HL-60 (cell line): ENCODE measurements at regions not wholly inside any gene's neighbourhood (a gene's known extent, or its start where the extent isn't known, plus 50 kb on each side); places are given as distances from the start of the nearest gene placed in this dataset.

Experiments used
- DNase-seq, 2 experiments: peaks; one replicate each; pipeline ENCODE4 v3.0.0-alpha.2; 2010 to 2020; ENCODE audit warnings: low read depth in 1 of 2, low spot score in 1 of 2
- H3K27ac ChIP-seq: fragments of 250-450 bp; sonication (Bioruptor Pico); replicated peaks from 2 replicates; pipeline ENCODE4 v1.5.1; 2020; ENCODE audit warnings: mild to moderate bottlenecking, moderate library complexity
- H3K27me3 ChIP-seq: fragments of 250-450 bp; sonication (Bioruptor Pico); 2 replicates; pipeline ENCODE4 v1.5.1; 2021; ENCODE audit warnings: mild to moderate bottlenecking, moderate library complexity; ENCODE audit not compliant: insufficient read depth, poor library complexity, severe bottlenecking
- H3K4me3 ChIP-seq: replicated peaks from 2 replicates; pipeline ENCODE4 v1.5.1; 2011; ENCODE audit warnings: mild to moderate bottlenecking, control low read depth, low read length; ENCODE audit not compliant: insufficient read depth
- GABPA ChIP-seq: IDR thresholded peaks from 2 replicates; pipeline ENCODE4 v1.6.1; 2012; ENCODE audit warnings: low read depth
- POLR2AphosphoS5 ChIP-seq: IDR thresholded peaks from 2 replicates; pipeline ENCODE4 v1.6.1; 2012; ENCODE audit warnings: low read depth
- SPI1 ChIP-seq: IDR thresholded peaks from 2 replicates; pipeline ENCODE4 v1.6.1; 2012; ENCODE audit warnings: low read depth, mild to moderate bottlenecking, borderline replicate concordance
- TF ChIP-seq, protein P1 (sequence below): IDR thresholded peaks from 2 replicates; pipeline ENCODE4 v1.6.1; 2012; ENCODE audit warnings: low read depth; ENCODE audit not compliant: insufficient replicate concordance
- TF ChIP-seq, protein P2 (sequence below): IDR thresholded peaks from one replicate; pipeline ENCODE4 v1.5.1; 2011; ENCODE audit warnings: low read length, control low read depth, inconsistent platforms; ENCODE audit not compliant: insufficient read depth

GRCh38 chr14:56491299-56492285 is 88.0 kb upstream of the TMEM260 start:
- peak; percentile 9 to 27 for DNase-seq
- no peak overlapping the region for H3K4me3 ChIP-seq
- H3K27me3 ChIP-seq = peaks cover 2% of the 10 kb centered on the region
- no peak overlapping the region for H3K27ac ChIP-seq
- TF ChIP-seq, protein P1, sequence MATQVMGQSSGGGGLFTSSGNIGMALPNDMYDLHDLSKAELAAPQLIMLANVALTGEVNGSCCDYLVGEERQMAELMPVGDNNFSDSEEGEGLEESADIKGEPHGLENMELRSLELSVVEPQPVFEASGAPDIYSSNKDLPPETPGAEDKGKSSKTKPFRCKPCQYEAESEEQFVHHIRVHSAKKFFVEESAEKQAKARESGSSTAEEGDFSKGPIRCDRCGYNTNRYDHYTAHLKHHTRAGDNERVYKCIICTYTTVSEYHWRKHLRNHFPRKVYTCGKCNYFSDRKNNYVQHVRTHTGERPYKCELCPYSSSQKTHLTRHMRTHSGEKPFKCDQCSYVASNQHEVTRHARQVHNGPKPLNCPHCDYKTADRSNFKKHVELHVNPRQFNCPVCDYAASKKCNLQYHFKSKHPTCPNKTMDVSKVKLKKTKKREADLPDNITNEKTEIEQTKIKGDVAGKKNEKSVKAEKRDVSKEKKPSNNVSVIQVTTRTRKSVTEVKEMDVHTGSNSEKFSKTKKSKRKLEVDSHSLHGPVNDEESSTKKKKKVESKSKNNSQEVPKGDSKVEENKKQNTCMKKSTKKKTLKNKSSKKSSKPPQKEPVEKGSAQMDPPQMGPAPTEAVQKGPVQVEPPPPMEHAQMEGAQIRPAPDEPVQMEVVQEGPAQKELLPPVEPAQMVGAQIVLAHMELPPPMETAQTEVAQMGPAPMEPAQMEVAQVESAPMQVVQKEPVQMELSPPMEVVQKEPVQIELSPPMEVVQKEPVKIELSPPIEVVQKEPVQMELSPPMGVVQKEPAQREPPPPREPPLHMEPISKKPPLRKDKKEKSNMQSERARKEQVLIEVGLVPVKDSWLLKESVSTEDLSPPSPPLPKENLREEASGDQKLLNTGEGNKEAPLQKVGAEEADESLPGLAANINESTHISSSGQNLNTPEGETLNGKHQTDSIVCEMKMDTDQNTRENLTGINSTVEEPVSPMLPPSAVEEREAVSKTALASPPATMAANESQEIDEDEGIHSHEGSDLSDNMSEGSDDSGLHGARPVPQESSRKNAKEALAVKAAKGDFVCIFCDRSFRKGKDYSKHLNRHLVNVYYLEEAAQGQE = no peak
- no peak for TF ChIP-seq SPI1
- TF ChIP-seq, protein P2, sequence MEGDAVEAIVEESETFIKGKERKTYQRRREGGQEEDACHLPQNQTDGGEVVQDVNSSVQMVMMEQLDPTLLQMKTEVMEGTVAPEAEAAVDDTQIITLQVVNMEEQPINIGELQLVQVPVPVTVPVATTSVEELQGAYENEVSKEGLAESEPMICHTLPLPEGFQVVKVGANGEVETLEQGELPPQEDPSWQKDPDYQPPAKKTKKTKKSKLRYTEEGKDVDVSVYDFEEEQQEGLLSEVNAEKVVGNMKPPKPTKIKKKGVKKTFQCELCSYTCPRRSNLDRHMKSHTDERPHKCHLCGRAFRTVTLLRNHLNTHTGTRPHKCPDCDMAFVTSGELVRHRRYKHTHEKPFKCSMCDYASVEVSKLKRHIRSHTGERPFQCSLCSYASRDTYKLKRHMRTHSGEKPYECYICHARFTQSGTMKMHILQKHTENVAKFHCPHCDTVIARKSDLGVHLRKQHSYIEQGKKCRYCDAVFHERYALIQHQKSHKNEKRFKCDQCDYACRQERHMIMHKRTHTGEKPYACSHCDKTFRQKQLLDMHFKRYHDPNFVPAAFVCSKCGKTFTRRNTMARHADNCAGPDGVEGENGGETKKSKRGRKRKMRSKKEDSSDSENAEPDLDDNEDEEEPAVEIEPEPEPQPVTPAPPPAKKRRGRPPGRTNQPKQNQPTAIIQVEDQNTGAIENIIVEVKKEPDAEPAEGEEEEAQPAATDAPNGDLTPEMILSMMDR = peak; percentile 66
- TF ChIP-seq GABPA = no peak

DNA sequence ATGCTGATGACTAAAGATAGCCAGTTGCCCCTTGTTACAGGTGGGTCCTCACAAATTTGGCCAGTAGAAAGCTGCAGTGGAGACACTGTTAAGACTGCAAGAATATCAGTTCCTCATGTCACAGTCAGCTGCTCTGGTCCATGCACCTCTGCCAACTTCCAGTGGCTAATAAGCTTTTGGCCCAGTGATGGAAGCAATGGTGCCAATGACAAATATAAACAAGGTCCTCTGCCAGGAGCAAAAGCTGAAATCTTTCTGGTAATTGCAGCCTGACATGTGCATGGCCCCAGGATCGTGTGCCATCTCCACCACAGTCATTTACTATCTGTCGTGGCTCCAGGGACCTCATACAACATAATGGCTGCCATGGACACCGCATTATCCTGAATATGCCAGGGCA is 85.4 kb upstream of the TMEM260 start:
- no peaks in the 10 kb centered on the region for H3K27me3 ChIP-seq
- H3K4me3 ChIP-seq = no peak overlapping the region
- TF ChIP-seq POLR2AphosphoS5 (no peak), GABPA (no peak), SPI1 (no peak)
- TF ChIP-seq, protein P1 = no peak
- TF ChIP-seq, protein P2 = no peak
- no peak for DNase-seq
- no peak overlapping the region for H3K27ac ChIP-seq

DNA sequence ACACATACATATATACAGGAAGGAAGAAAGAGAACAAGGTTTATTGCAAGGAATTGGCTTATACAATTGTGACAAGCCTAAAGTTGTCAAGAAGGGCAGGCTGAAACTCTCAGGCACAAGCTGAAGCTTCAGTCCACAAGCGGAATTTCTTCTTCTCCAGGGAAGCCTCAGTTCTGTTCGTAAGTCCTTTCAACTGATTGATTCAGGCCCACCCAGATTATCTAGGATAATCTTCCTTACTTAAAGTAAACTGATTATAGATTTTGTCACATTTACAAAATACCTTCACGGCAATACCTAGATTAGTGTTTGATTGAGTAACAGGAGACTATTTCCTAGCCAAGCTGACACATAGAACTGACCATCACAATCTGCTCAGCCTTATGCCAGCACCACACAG is 81.5 kb upstream of the TMEM260 start:
- no peak for DNase-seq
- TF ChIP-seq POLR2AphosphoS5 (no peak), GABPA (no peak)
- TF ChIP-seq, protein P2 = no peak
- Histone ChIP-seq H3K27me3 (peaks cover 2% of the 10 kb centered on the region), H3K4me3 (no peak overlapping the region), H3K27ac (no peak overlapping the region)
